Dermis microvascular lymphatic vessel endothelial cell (primary cell): ENCODE measurements at regions not wholly inside any gene's neighbourhood (a gene's known extent, or its start where the extent isn't known, plus 50 kb on each side); places are given as distances from the start of the nearest gene placed in this dataset.

Experiments
- DNase-seq, 2 donors: peaks; one replicate each; pipeline versions ENCODE4 v3.0.0 to v3.0.0-alpha.2; 2010; ENCODE audit warnings: low read depth in 2 of 2

DNA sequence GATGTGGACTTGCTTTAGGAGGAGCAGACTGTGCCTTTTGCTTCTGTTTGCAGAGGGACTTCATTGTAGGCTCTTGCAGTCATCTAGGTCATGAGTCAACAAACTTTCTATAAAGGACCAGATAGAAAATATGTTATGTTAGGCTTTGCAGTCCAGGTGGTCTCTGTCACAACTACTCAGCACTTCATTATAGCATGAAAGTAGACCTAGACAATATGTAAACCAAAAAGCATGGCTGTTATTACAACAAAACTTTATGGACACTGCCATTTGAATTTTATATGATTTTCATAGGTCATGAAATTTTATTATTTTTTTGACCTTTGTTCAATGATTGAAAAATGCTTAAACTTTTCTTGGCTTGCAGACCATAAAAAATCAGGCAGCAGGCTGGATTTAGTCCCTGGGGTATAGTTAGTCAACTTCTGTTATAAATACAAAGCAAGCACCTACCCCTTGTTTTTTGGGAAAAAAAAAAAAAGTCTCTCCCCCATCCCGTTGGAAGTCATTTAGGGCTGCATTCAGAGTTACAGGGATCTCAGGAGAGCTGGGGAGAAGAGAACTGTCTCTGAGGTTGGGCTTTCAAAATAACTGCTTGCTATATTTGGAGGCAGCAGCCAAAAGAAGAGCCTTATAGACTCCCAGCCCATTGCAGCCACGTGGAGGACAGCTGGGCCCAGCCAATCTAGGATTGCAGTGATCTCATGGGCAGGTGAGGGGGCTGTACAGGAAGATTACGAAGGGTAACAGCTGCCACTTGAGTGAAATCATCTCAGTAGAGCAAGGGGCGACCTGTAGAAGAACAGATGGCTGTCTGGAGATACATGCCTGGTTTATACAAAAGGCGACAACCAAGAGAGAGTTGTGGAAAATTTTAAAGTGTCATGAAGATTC is 136.6 kb upstream of the TNC start:
- no peak for DNase-seq

DNA sequence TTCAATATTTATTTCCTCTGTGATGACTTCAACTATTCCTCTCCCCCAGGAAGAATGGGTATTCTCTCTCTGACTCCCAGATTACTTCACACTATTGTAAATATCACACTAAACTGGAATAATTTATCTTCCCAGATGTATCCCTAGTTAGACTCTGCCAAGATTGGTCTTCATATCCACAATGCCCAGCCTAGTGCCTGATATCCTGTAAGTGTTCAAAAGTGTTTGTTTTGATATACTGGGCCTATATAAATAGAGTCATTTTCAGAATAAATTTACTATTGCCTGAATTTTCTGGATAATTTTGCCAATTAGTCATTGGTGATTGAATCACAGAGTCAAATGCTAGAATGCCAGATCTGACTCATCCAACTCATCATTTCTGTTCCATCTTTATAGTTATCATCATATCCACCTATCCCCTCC is 143.7 kb upstream of the TNC start:
- no peak for DNase-seq

- no peak for DNase-seq
Observed at GRCh38 chr9:115262477-115262876, 144.5 kb upstream of the TNC start.

DNA sequence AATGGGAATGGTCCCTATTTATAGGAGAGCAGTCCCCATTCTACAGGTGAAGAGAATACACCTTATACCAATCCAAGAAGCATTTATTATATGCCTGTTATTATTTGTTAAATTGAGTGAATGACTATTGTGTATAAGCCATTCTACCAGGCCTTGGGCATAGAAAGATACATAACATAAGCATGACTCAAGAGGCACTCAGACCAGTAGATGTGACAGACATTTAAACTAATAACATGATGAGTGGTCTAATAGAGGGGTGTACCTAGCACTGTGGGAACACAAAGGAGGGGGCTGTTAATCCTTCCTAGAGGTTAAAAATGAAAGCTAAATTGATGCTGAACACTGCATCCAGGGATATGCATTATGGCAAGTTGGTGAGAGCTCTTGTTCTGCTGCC is 145.0 kb upstream of the TNC start:
- DNase-seq = no peak

DNA sequence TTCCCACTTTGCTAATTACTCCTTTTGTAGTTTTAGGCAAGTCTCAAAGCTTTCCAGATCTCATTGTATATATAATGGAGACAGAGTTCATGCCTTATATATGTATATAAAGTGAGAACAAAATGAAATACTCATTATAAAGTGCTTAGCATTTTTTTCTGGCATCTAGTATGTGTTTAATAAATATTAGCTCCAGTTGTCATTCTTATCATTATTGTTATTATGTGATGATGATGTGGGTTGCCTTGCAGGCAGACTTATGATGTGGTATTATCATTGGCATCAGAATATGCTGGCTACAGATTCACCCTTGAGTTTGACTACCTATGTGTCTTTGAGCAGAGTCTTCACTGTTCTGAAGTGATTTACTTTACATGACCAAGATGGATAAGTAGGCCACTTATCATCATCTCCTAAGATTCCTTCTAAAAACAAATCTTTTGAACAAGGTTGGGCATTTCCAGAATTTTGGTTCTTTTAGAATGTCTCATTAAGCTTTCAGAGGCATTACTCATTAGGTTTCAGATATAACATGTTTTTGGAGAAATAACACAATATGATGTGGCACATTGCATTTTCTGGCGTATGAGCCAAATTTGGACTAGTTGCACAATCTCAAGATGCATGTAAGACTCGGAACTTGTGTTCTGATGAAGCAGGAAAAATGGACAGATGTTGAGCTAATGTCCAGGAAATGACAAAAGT is 145.6 kb upstream of the TNC start:
- DNase-seq = no peak

DNA sequence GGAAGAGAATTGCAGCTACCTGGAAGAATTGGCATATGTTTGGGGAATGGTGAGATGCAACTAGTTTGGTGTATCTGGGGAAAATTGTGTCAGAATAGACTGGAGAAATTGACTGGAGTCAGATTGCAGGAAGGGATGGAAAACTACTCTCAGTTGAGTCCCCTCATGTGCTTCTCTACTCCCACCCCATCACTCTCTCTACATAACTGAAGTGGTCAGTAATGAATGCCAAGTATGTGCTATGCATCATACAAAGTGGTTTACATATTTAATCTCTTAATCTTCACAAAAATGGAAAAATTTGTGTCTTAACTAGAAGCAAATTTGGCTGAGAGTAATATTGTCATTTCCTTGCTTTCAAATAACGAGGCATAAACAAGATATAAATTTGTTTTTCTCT is 146.4 kb upstream of the TNC start:
- DNase-seq = no peak

DNA sequence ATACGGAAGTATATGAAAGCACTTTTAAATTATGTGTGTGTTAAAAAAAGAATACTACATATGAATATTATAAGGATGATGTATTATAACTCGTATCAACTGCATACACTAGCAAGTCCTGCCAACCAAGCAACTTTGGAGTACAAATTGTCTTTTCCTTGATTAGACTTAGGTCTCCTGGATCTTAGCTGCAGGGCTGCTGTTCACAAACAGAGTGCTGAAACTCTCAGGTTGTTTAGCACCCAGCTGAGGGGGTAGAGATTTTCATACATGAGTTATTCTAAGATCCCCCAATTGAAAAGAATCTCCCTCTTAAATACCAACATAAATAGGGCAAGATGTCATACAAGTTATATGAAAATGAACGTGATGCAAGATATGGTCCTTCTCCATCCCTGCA is 149.8 kb upstream of the TNC start:
- no peak for DNase-seq

DNA sequence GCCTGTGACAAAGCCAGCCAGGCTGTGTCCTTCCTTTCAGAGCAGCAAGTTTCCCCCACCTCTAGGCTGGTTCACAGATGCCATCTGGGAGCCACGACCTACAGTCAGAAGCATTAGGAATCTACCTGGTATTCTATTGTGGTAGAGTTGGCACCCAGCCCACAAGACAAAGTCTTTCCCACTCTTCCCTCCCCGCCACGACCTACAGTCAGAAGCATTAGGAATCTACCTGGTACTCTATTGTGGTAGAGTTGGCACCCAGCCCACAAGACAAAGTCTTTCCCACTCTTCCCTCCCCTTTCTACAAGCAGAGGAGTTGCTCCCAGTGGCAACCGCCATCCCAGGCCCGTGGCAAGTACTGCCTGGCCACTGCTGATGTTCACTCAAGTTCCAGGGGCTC is 157.8 kb upstream of the TNC start:
- no peak for DNase-seq

DNA sequence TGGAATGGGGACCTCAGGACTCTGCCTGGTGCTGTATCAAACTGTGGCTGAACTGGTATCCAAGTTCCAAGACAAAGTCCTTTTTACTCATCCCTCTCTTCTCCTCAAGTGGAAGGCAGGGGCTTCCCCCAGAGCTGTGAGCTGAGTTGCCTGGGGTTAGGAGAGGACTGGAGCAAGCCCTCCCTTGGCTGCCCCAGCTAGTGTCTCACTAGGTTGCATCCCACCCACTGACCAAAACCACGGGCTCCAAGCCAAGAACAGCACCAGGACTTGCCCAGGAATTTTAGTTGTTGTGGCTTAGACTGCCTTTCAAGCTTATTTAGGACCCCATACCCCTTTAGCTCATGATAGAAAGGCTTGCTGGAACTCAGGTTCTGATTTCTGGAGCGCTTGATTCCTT is 158.7 kb upstream of the TNC start:
- DNase-seq = no peak

DNA sequence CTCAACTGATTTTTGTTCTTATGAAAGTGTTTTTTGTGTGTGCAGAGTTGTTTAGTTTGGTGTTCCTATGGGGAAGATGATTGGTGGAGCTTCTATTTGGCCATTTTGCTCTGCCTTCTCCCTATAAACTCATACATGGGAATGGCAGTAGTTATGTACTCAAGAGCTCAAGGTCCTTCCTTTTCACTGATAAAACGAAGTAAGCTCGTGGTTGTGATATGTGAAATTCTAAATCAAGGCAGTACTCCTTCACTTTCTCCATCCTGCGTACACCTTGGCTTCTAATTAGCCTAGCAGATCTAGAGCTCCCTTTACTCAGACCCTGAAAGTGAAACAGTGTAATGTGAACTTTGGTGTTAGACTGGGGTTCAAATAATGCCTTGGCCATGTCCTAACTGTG is 159.3 kb upstream of the TNC start:
- no peak for DNase-seq

DNA sequence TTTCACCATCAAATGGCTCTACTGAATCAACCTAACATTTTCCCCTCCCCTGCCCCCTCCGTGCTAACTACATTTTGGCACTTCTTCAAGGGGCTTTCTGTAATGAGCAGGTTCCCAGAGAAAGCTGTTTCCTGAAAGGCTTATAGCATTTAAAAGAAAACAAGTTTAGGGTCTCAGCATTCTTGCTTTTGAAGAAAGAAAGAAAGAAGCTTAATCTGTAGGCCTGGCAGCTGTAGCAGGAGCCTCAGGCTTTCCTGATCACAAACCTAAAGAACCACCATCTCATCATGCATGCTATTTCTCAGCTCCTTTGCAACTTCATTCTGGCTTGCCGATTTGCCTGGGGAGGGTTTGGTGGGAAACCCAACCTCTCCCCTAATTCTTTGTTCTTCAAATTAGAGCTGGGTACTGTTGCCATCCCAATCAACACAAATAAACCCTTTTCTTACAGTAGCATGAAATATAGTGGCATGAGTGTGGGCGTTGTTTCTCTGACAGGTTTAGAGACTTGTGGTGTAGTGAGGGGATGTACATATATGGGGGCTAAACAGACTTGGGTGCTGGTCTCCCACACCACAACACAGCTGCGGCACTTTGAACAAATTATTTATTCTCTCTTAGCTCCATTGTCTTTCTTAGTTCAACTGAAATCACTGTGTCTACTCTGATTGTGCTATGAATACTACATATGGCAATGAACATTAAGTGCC is 160.5 kb upstream of the TNC start:
- DNase-seq = no peak

- DNase-seq = no peak
Observed at GRCh38 chr9:115283395-115283794, 165.4 kb upstream of the TNC start.

DNA sequence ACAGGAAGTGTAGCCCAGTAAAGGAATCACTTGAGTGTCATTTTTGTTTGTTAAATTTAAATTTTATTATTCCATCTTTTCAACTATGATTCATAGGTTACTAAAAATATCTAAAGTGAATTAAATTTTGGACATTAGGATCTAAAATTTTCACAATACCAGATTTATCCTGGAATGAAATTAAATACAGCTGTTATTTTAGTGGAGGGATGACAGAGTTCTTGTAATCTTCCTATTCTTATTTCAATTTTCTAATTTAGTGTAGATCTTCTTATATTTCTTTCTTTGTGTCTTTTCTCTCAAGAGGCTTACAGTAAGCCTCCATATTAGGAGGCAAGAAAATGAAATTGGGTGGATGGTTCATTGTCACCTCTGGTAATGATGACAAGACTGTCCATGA is 167.9 kb upstream of the TNC start:
- DNase-seq = no peak

- DNase-seq = no peak
Observed at GRCh38 chr9:115286411-115286810, 168.5 kb upstream of the TNC start.

DNA sequence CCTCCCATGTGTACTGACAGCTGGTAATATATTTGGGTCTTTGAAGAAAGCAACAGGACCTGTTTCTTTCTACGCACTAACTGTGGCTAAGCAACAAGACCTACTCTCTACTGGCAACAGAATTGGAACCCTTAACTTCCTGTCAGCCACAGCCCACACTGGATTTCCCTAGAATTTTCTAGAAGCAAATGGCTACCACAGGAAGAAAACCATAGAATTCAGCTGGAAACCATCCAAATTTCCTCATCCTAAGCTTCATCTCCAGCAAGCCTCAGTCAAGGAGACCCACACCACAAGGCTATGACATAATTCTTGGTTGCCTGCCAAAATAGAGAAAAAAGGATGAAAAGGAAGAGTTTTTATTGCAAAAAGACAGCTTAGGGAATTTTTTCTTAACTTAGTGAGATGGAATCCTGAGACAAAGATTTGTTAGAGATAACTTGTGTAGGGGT is 171.8 kb upstream of the TNC start:
- DNase-seq = no peak

DNA sequence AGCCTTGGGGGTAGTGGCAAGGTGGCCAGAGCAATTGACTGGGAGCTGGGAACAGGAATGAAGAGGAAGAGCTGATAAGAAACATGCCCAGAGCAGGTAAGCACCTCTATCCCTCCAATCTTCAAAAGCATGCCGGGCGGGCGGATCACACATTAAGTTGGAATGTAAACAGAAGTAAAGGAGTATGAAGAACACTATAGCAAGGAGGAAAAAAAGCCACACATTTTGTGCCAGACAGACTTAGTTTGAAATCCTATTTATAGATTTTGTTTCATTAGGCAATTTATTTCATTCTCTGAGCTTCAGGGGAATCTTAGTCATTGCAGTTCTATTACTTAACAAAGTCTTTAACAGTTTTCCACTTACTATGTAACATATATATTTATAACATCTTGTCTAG is 173.9 kb upstream of the TNC start:
- DNase-seq = no peak

DNA sequence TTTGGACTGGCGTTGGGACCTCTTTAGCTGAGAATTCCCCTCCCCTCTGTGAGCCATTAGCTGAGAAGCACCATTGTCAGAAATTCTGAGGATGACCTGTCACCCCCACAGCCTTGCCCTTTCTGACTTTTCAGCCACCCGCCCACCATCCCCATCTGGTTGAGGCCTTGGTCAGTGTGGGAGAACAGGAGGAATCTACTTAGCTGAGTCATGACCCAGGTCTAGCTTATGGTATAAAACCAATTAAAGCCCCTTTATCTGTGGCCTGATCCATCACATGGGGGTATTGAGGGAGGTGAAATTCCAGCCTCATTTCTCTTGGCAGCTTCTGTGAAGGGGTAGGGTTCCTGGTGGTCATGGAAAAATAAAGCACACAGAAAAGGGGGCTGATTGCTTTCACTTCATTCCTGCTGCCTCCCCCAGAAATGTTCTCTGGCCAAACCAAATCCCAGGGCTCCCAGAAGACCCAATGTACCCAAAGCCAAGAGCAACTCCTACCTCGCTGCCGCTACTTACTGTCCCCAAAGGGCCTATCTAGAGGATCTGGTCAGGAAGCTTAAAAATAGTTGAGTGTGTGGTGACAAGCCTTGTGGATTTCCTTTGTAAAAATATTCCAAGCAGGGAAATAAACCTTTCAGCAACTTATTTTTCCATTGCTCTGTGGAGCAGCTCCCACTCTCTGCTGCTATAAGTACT is 174.8 kb upstream of the TNC start:
- DNase-seq = no peak

- DNase-seq = no peak
Observed at GRCh38 chr9:115295734-115296133, 177.8 kb upstream of the TNC start.

- no peak for DNase-seq
Observed at GRCh38 chr9:115296831-115297565, 179.0 kb upstream of the TNC start.

GRCh38 chr9:115300116-115300515 is 182.2 kb upstream of the TNC start:
- DNase-seq = no peak

DNA sequence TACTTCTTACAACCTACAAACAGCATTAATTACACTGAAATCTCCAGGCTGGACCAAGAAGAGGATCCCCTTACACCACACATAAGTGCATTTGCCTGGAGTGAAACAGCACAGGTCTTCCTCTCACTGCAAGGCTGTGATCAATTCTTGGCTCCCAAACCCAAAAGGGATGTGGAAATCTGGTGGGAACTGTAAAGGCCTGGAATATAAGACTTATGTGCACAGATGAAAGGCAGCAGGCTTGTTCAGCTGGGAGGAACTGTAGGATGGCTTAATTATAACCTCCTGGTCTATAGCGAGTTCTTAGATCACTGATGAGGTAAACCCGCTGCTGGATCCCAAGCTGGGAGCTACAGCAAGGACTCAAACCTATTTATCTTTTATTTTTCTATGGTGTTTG is 182.9 kb upstream of the TNC start:
- no peak for DNase-seq
